ENCODE measurements at regions not wholly inside any gene's neighbourhood (a gene's known extent, or its start where the extent isn't known, plus 50 kb on each side); places are given as distances from the start of the nearest gene placed in this dataset.

DNA sequence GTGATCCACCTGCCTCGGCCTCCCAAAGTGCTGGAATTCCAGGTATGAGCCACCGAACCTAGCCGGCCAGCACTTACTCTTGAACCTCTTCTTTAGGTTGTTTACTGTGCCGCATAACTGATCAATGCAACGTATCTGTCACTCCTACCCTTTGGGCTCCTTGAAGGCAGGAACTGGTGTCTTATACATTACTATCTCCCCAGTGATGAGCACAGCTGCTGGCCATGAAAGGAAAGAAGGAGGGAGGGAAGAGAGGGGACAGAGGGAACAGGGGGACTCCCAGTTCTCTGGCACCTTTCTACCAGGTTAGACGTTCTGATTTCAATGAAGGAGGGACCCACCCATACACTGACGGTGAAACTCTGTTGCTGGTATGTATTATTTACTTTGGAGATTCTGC lies 111.8 kb upstream of the NANOS1 start:
- H3K27ac ChIP-seq (ENCODE audit: low read depth in 1 of 2, low read length in 2 of 2) = no peak overlapping the region
- H3K9me3 ChIP-seq (ENCODE audit: control insufficient read depth in 4 of 4, low read length in 3 of 4) = no peaks in the 10 kb centered on the region
- TF ChIP-seq EGR1 (IDR thresholded peaks at IDR 0.05; ENCODE audit: low read depth in 2 of 2) (no peak), RAD21 (IDR thresholded peaks at IDR 0.05) (no peak), HNF4G (IDR thresholded peaks at IDR 0.05) (no peak), YY1 (IDR thresholded peaks at IDR 0.05) (no peak), FOXA2 (IDR thresholded peaks at IDR 0.05) (no peak), JUND (IDR thresholded peaks at IDR 0.05) (no peak), GABPA (IDR thresholded peaks at IDR 0.05 in 1 of 2, conservative IDR thresholded peaks at IDR 0.05 in 1 of 2) (no peak)
- TF ChIP-seq, protein P1, sequence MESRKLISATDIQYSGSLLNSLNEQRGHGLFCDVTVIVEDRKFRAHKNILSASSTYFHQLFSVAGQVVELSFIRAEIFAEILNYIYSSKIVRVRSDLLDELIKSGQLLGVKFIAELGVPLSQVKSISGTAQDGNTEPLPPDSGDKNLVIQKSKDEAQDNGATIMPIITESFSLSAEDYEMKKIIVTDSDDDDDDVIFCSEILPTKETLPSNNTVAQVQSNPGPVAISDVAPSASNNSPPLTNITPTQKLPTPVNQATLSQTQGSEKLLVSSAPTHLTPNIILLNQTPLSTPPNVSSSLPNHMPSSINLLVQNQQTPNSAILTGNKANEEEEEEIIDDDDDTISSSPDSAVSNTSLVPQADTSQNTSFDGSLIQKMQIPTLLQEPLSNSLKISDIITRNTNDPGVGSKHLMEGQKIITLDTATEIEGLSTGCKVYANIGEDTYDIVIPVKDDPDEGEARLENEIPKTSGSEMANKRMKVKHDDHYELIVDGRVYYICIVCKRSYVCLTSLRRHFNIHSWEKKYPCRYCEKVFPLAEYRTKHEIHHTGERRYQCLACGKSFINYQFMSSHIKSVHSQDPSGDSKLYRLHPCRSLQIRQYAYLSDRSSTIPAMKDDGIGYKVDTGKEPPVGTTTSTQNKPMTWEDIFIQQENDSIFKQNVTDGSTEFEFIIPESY (IDR thresholded peaks at IDR 0.05) = no peak
- TF ChIP-seq, protein P2, sequence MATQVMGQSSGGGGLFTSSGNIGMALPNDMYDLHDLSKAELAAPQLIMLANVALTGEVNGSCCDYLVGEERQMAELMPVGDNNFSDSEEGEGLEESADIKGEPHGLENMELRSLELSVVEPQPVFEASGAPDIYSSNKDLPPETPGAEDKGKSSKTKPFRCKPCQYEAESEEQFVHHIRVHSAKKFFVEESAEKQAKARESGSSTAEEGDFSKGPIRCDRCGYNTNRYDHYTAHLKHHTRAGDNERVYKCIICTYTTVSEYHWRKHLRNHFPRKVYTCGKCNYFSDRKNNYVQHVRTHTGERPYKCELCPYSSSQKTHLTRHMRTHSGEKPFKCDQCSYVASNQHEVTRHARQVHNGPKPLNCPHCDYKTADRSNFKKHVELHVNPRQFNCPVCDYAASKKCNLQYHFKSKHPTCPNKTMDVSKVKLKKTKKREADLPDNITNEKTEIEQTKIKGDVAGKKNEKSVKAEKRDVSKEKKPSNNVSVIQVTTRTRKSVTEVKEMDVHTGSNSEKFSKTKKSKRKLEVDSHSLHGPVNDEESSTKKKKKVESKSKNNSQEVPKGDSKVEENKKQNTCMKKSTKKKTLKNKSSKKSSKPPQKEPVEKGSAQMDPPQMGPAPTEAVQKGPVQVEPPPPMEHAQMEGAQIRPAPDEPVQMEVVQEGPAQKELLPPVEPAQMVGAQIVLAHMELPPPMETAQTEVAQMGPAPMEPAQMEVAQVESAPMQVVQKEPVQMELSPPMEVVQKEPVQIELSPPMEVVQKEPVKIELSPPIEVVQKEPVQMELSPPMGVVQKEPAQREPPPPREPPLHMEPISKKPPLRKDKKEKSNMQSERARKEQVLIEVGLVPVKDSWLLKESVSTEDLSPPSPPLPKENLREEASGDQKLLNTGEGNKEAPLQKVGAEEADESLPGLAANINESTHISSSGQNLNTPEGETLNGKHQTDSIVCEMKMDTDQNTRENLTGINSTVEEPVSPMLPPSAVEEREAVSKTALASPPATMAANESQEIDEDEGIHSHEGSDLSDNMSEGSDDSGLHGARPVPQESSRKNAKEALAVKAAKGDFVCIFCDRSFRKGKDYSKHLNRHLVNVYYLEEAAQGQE (IDR thresholded peaks at IDR 0.05) = no peak
- TF ChIP-seq, protein P3, sequence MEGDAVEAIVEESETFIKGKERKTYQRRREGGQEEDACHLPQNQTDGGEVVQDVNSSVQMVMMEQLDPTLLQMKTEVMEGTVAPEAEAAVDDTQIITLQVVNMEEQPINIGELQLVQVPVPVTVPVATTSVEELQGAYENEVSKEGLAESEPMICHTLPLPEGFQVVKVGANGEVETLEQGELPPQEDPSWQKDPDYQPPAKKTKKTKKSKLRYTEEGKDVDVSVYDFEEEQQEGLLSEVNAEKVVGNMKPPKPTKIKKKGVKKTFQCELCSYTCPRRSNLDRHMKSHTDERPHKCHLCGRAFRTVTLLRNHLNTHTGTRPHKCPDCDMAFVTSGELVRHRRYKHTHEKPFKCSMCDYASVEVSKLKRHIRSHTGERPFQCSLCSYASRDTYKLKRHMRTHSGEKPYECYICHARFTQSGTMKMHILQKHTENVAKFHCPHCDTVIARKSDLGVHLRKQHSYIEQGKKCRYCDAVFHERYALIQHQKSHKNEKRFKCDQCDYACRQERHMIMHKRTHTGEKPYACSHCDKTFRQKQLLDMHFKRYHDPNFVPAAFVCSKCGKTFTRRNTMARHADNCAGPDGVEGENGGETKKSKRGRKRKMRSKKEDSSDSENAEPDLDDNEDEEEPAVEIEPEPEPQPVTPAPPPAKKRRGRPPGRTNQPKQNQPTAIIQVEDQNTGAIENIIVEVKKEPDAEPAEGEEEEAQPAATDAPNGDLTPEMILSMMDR (IDR thresholded peaks at IDR 0.05; ENCODE audit: low read depth, low read length, missing input control) = no peak
- TF ChIP-seq, protein P4, sequence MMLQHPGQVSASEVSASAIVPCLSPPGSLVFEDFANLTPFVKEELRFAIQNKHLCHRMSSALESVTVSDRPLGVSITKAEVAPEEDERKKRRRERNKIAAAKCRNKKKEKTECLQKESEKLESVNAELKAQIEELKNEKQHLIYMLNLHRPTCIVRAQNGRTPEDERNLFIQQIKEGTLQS (IDR thresholded peaks at IDR 0.05) = no peak
- no peak for DNase-seq (ENCODE audit: low spot score)
- H3K4me1 ChIP-seq (ENCODE audit: control insufficient read depth in 4 of 4, insufficient read depth in 4 of 4, low read length in 3 of 4) = no peaks in the 10 kb centered on the region
- H3K9ac ChIP-seq (ENCODE audit: low read depth in 1 of 2, low read length in 2 of 2) = no peak overlapping the region
- H3K36me3 ChIP-seq (ENCODE audit: control insufficient read depth in 4 of 4, insufficient read depth in 3 of 4, low read depth in 1 of 4, low read length in 3 of 4) = no peaks in the 10 kb centered on the region
- H3K27me3 ChIP-seq (ENCODE audit: control insufficient read depth in 4 of 4, insufficient read depth in 4 of 4, low read length in 3 of 4) = no peaks in the 10 kb centered on the region
- WGBS = 81% methylated on average over 7 of the region's 7 CpGs
- no peak overlapping the region for H3K4me3 ChIP-seq (ENCODE audit: low read depth in 1 of 3, low read length in 3 of 3)

DNA sequence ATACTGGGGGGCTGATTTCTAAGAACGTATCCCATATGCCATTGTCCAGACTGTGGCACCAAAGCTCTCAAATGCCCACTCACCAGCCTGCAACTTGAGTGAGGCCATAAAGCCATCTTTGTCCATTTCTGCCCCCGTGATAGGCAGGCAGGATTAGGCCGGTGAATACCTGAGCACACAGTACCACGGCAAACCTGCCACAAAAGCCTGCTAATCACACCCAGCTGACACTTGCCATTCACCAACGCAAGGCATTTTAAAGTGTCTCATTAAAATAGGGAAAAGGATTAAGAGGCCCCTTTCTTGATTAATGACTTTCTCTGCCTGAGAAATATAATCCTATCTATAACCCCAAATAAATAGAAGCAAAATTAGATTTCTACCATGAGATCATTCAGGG lies 111.4 kb upstream of the NANOS1 start:
- Histone ChIP-seq H3K9me3 (ENCODE audit: control insufficient read depth in 4 of 4, low read length in 3 of 4) (no peaks in the 10 kb centered on the region), H3K4me1 (ENCODE audit: control insufficient read depth in 4 of 4, insufficient read depth in 4 of 4, low read length in 3 of 4) (no peaks in the 10 kb centered on the region), H3K36me3 (ENCODE audit: control insufficient read depth in 4 of 4, insufficient read depth in 3 of 4, low read depth in 1 of 4, low read length in 3 of 4) (no peaks in the 10 kb centered on the region), H3K9ac (ENCODE audit: low read depth in 1 of 2, low read length in 2 of 2) (no peak overlapping the region), H3K4me3 (ENCODE audit: low read depth in 1 of 3, low read length in 3 of 3) (no peak overlapping the region), H3K27ac (ENCODE audit: low read depth in 1 of 2, low read length in 2 of 2) (no peak overlapping the region), H3K27me3 (ENCODE audit: control insufficient read depth in 4 of 4, insufficient read depth in 4 of 4, low read length in 3 of 4) (no peaks in the 10 kb centered on the region)
- DNase-seq (ENCODE audit: low spot score) = no peak
- 76% methylated on average over 5 of the region's 5 CpGs for WGBS
- TF ChIP-seq NR2F2 (IDR thresholded peaks at IDR 0.05) = no peak
- no peak for TF ChIP-seq FOXA2 (IDR thresholded peaks at IDR 0.05)
- no peak for TF ChIP-seq FOXA1 (IDR thresholded peaks at IDR 0.05)
- TF ChIP-seq, protein P5, sequence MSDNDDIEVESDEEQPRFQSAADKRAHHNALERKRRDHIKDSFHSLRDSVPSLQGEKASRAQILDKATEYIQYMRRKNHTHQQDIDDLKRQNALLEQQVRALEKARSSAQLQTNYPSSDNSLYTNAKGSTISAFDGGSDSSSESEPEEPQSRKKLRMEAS (IDR thresholded peaks at IDR 0.05) = no peak
- TF ChIP-seq SP1 (IDR thresholded peaks at IDR 0.05) = no peak
- no peak for TF ChIP-seq RAD21 (IDR thresholded peaks at IDR 0.05)
- TF ChIP-seq, protein P2 (IDR thresholded peaks at IDR 0.05) = no peak
- TF ChIP-seq HNF4G (IDR thresholded peaks at IDR 0.05) = no peak
- TF ChIP-seq, protein P3 (IDR thresholded peaks at IDR 0.05; ENCODE audit: low read depth, low read length, missing input control) = no peak
- no peak for TF ChIP-seq GABPA (IDR thresholded peaks at IDR 0.05 in 1 of 2, conservative IDR thresholded peaks at IDR 0.05 in 1 of 2)
- TF ChIP-seq EGR1 (IDR thresholded peaks at IDR 0.05; ENCODE audit: low read depth in 2 of 2) = no peak
- TF ChIP-seq TAF1 (conservative IDR thresholded peaks at IDR 0.05) = no peak
- TF ChIP-seq, protein P4 (IDR thresholded peaks at IDR 0.05) = no peak
